Putamen (tissue), 1 donor: ENCODE measurements at regions not wholly inside any gene's neighbourhood (a gene's known extent, or its start where the extent isn't known, plus 50 kb on each side); places are given as distances from the start of the nearest gene placed in this dataset.
"Not testable (repeated sequence)": the region's sequence is repeated elsewhere in the genome, so short reads cannot be mapped to it uniquely, and the experiment has no call there.

Experiments
- DNase-seq: peaks from one replicate; pipeline ENCODE4 v3.0.0-alpha.2; 2016; ENCODE audit warnings: low spot score

DNA sequence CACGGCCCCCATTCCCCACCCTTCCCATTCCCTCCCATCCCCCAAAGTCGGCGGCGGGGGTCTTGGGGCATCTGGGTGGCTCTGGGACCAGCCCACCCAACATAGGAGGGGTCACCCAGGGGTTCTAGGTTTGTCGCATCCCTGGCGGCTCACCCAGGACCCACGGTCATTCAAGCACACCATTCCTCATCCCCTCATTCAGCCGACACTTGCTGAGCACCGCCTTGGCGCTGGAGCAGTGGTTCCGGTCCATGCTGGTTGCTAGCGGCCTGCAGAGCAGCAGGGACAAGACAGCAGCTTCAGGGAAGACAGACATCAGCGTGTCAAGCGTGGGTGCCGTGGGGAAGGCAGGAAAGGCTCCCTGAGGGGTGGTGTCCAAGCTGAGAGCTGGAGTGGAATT lies 50.5 kb upstream of the OTOS start:
- no peak for DNase-seq

DNA sequence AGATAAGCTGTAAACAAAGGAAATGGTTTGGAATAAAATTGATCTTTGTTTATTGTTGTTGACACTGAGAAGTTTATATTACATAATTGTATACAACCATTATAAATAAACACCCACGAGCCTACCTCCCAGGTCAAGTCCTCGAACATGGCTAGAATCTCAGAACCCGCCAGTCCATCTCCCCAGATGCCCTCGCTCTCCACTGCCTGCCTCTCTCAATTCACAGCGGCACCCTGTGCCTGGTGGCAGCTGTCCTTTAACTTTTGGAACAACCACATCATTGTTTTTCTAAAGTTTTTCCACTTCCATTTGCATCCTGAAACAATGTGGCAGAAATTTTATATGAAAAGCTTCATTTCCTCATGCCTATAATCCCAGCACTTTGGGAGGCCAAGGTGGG lies 52.2 kb upstream of the OTOS start:
- no peak for DNase-seq

DNA sequence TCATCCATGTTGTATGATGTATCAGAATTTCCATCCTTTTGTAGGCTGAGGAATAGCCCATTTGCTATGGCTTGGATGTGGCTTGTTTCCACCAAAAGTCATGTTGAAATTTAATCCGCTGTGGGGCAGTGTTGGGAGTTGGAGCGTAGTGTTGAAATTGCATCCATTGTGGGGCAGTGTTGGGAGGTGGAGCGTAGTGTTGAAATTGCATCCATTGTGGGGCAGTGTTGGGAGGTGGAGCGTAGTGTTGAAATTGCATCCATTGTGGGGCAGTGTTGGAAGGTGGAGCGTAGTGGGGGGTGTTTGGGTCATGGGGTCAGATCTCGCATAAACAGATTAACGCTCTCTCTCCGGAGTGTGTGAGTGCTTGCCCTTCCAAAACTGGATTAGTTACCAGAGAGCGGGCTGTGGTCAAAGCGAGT lies 53.9 kb upstream of the OTOS start:
- DNase-seq: not testable (repeated sequence)

DNA sequence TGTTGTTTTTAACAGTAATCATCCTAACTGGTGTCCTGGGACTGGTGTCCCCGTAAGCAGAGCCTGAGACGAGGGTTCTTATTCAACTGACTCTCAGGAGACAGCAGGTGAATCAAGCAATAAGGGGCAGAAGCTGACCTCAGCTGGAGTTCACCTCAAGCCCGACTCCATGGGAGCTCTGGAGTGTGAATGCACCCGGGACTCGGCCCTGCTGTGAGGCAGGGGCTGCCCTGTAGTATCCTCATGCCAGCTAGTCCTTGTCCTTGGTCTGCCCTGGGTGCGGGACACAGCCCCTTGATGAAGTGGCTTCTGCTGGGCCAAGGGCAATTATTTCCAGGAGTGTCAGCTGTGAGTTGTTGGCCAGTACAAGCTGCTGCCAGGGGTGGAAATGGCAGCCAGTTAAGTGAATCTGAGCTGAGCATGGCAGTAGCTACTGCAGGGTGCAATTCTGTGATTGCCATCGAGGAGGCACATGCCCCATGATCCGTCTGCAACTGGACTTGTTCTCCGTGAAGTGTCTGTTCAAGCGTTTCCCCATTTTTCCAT lies 54.9 kb upstream of the OTOS start:
- DNase-seq: no peak

DNA sequence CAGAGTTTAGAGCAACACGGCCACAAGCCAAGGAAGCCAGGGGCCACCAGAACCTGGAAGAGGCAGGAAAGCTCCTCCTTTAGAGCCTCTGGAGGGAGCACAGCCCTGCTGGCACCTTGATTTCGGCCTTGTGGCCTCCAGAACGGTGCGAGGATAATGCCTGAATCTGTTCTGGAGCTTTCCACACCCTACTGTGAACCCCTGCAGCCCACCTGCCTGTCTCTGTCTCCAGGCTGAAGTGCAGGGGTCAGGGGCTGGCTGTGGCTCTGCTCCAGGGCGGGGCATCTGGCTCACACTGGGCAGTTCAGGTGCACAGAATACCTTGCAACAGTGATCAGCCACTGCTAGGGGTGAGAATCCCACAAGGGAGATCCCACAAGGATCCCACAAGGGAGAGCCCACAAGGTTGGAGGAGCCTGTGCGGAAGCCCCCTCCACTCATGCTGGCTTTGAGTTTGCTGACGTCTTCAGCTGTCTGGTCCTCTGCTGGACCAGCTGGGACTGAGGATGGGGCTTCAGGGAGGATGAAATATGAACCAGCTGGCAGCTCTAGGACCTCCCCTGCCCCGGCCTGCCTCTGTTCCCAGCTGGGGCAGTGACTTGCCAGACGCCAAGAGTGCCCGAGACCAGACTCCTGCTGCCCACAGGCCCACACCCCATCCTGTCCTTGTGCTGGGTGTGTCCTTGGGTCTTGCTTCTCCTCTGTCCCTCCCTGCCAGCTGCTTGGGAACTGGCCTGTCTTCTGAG lies 56.4 kb upstream of the OTOS start:
- no peak for DNase-seq

DNA sequence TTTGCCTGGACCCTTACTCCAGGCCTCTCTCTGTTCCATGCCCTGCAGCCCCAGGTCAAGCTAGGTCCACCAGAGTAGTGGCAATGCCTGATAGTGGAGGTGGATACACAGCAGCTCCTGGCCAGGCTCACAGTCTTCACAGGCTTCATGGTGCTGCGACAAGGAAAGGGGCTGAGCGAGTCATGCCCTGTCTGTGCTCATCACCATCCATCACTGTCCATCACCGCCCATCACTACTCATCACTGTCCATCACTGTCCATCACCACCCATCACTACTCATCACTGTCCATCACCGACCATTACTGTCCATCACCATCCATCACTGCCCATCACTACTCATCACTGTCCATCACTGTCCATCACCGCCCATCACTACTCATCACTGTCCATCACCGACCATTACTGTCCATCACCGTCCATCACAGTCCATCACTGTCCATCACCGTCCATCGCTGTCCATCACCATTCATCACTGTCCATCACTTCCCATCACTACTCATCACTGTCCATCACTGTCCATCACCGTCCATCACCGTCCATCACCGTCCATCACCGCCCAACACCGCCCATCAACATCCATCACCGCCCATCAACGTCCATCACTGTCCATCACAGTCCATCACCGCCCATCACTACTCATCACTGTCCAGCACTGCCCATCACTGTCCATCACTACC lies 57.1 kb upstream of the OTOS start:
- DNase-seq: no peak

DNA sequence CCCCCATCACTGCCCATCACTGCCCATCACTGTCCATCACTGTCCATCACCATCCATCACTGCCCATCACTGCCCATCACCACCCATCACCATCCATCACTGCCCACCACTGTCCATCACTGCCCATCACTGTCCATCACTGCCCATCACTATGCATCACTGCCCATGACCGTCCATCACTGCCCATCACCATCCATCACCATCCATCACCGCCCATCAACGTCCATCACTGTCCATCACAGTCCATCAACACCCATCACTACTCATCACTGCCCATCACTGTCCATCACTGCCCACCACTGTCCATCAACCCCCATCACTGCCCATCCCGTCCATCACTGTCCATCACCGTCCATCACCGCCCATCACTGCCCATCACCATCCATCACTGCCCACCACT lies 57.8 kb upstream of the OTOS start:
- DNase-seq: no peak

DNA sequence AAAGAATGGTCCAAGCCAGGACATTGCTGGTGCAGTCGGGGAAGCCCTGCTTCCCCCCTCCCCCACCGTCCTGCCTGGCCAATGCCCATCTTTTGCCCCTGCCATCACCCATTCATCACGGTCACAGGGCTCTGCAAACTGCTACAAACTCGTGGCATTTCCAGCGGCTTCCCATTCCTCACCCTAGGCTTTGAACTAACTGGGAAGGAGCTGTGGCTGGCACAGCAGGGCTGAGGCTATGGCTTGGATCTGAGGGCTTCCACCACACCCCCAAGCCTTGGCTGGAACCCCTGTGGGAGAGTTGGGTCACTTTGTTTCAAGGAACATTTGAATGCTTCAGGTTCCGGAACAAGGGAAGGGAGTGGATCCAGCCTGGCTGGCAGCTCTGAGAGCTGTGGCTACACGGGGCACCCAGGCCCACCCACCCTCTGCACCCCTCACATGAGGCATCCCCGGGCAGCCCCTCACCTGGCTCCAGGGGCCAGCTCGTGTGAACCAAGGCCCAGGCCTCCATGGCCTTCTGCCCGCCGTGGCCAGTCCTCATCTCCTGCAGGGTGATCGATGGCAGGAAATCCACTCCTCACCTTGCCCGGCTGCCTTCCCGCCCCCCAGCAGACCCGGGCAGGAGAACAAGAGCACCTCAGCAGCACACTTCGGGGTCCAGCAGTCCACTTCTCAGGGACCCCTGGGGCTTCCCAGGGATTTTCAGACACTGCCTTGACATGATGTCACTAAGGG lies 58.8 kb upstream of the OTOS start:
- DNase-seq: no peak

DNA sequence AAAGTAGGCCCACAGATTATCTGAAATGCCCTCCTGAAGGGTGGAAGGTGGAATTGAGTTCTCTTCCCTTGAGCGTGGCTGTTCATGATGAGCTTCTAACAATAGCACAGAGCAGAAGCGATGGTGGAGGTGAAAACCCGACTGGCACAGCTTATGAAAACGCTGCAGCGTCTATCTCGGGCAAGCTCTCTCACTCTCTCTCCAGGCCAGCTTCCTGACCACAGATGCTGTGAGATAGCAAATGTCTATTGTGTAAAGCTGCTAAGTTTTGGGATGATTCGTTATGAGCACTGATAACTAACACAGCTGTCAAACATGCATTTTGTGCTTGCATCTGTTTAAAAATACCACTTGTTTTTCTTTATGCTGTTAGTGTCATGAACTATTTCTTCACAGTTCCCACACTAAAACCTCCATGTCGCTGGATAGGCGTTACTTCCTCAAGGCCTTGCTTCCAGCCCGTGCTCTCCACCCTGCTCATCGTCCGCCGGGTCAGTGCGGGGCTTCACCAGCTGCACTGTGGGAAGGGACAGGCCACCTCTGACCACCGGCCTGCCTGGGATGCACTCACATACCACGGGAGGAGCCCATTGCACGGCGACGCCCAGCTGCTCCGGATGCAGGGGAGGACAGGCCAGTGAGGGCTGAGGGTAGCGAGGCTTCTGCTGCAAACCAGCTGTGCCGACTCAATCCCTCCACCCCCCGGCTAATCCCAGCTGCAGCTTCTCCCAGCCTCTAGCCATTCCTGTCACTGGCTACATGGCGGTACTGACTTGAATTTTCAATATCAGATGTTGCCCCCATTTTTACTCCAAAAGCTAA lies 60.0 kb upstream of the OTOS start:
- DNase-seq: no peak

DNA sequence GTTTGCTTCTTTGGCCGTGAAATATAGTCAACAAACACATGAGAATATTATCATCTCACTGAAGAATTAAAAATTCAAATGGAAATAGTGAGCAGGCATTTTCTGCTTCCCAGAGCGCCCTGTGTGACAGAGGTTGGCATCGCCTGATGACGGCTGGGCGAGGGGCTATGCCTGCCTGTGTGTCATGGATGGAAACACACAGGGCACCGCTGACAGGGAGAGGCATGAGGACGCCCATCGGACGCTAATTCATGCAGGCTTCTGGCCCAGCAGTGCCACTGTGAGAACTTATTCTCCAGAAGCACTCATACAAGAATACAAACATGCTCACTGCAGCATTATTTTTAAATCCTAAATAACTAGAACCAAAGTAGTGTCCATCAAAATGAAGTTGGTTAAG lies 61.4 kb upstream of the OTOS start:
- no peak for DNase-seq

DNA sequence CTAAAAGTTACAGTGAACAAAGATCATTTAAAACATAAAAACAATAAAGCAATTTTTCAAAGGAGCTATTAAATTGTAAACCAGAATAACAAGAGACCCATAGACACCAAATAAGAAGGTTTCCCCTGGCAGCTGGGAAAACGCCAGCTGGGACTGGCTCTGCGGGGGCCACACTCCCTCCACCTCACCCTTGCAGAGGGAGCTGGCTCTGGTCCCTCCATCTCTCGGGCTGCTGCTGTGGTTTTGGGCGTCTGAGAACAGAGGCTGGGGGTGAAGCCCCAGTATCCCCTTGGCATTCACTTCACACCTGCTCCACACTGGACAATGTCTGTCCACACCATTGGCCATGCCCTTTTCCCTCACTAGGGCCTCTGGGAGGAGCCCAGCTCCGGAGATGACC lies 62.1 kb upstream of the OTOS start:
- no peak for DNase-seq

DNA sequence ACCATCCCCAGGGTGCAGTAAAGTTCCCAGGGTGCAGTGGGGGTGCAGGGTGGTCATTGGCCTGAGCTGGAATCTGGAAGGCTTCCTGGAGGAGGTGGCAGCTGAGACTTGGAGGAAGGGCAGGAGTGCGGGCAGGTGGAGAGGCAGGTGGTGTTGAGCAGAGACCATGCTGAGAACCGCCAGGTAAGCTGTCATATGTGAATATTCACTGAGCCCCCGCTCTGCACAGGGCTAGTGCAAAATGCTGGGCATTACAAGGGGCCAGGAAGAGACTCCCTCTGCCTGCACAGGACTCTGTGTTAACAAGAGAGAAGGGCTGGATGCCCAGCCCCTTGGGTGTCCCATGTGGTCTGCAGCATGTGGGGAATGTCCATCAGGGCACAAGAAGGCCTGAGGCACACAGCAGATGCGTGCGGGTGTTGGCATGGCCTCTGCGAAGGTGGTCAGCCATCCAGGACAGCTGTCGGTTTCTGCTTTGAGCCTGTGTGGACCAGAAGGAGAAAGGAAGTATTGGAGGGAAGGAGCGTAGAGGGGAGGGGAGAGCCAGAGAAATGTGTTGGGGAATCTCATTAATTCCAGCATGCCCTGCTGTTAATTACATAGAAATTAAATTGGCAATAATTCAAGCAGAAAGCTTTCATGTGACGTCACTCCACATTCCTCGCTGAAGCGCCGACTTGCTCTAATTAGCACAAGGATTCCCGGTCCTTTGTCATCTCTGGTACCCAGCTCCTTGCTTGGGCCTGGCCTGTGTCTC lies 62.8 kb upstream of the OTOS start:
- no peak for DNase-seq

DNA sequence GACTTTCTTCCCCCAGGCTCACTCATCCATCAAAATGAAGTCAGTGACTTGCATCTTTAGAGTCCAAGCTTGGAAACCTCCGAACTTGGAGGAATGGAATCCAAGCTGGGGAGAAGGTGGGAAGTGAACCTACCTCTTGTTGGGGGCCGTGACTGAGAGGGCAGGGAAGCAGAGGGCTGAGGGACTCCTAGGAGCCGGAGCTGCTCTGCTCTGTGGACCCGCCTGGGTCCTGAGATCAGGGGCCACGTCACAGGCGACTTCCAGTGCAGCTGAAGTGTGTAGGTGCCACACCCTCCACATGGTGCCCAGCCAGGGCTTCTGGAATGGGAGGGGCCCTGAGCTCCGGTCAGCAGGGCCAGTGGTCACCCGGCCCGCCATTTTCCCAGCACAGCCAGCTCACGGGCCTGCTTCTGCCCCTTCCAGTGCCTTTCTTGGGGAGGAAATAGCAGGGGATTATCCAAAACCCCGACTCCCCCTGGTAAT lies 63.4 kb upstream of the OTOS start:
- no peak for DNase-seq

DNA sequence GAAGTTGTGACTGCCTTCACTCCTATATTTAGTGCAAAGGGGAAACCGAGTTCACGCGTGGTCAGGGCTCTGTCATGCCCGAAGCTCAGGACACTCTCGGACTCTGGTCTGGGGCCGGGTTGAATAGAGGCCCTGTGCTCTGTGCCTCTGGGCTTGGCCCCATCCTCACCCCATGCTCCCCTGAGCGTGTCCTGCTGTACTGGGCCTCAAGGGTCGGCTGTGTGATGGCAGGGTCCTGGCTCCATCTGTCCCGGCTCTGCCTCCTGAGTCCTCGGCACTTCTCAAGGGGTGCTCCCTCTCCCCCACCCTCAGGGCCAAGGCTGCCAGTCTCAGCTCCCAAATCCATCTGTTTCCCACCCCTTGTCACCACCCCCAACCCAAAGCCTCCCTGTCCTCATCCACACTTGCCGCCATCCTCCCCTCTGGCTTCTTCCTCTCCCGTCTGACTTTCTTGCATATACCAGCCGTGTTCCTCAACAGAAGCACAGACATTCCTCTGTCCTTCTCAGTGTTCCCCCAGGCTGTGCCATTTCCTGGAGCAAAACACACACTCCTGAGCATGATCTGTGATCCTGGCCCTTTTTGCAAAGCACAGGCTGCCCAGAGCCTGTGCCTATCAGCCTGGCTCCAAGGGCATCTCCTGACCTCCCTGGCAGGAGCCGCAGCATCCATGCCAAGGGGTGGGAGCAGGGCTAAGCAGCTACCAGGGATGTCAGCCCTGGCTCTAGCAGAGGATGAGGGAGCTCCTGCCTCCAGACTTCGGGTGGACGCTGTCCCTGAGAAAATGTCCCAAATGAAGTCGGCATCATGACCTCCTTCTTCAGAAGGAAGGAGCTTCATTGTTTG lies 64.2 kb upstream of the OTOS start:
- no peak for DNase-seq

DNA sequence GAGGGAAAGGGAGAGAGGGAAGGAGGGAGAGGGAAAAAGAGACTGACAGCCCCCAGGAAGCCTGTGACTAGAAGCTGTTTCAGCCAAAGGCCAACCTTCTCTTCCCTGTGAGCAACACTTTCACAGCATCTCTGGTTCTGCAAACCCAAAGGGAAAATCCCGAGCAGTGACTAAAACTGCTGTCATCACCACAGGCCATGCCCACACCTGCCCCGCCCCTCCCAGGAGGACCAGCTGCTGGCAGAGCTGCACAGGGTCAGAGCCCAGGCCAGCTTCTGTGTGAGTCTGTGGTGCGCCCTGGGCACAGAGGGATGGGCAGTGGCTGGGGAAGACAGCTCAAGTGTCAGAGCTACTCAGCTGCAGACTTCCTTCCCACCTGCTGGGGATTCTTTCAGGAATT lies 64.9 kb upstream of the OTOS start:
- DNase-seq: no peak

DNA sequence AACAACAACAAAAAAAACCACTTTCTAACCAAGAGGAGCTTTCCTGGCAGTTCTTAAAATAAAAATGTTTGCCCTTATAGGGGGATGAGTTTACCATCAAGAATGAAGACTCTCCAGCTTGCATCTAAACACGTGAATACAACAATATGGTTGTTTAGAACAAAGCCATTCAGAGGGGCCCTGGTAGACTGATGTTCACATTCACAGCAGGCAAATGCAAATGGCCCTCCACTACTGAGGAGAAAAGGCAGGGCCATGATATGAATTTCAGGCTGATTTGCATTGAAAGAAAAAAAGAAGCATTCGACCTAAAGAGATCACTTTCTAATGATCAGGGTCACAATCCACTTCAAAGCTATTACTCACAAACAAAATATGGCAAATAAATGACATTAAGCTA lies 65.3 kb upstream of the OTOS start:
- DNase-seq: no peak

DNA sequence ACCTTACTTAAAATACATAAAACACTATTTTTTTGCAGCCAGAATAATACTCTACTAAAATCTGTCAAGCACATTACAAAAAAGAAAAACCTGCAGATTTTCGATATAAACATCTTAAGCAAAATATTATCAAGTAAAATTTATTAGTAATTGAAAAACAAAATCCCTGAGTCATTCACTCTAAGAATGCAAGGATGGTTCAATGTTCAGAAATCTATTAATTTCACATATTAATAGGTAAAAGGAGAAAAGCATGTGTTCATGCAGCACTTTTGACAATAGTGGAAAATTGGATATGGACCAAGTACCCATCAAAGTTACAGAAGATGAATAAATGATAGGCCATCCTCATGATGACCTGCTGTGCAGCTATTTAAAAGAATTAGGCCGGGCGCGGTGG lies 66.2 kb upstream of the OTOS start:
- DNase-seq: no peak

DNA sequence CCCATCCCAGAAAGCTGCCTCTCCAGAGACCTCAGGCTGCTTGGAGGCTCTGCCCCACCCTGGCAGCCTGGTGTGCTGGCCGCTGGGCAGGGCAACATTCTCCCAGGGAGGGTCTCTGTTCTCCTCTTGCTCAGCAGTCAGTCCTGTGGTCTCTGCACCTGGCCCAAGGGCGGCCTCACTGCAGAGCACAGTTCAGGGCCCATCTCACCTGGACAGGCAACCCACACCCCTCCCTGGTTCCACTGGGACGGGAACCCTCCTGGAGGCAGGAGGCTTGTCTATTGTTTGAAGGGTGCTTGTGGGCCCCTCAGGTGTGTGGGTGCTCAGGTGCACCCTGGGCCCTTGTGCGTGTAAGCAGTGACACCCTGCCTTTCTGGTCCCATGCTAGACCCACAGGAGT lies 67.2 kb upstream of the OTOS start:
- DNase-seq: no peak

DNA sequence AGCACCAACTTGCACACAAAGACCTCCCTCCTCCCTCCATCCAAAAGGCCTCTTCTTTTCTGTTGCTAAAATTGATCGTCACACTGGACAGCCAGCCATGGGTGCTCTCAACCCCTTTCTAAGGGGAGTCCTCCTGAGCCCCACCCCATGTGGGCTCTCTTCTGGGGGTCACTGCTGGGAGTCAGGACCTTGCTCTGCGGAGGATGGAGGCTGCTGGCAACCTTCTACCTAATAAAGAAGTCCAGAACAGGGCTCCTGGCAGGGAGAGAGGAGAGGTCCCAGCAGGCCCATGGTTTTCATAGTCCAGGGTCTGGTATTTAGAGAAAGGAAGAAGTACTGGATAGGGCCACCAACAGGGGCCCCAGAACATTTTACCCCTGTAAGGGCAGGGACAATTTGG lies 67.6 kb upstream of the OTOS start:
- no peak for DNase-seq

DNA sequence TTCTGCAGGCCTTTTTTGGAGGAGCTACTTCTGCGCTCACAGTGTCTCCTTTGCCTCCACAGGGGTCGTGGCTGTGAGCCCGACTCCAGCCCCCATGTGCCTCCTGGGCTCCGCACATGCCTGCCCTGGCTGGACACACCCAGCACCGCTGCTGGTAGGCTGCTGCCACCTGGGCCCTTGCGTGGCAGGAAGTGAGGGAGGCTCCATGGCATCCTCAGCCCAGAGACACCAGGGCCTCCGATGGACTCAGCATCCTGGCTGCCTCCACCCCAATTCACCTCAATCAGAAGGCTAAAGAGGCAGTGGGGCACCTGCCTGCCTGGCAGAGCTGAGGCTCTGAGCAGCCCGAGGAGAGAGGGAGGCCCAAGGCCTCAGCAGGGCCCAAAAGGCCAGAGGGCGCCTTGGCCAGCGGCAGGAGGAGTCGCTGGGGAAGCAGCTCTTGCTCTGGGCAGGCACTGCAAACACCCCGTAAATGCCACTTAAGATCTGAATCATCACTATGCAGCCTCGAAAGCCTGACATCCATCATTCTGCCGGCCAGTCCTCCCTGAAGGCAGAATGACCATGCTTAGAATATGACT lies 68.3 kb upstream of the OTOS start:
- DNase-seq: no peak
